ENCODE measurements at regions not wholly inside any gene's neighbourhood (a gene's known extent, or its start where the extent isn't known, plus 50 kb on each side); places are given as distances from the start of the nearest gene placed in this dataset.

GRCh38 chr3:16720367-16720940 is 115.2 kb upstream of the DAZL start:
- Histone ChIP-seq H3K9ac (ENCODE audit: insufficient read depth in 1 of 2, low read depth in 2 of 2, low read length in 2 of 2) (no peak overlapping the region), H3K27ac (ENCODE audit: extremely low read depth, low read depth, low read length) (no peak overlapping the region), H3K36me3 (ENCODE audit: control insufficient read depth, insufficient read depth, low read length) (no peaks in the 10 kb centered on the region), H3K27me3 (ENCODE audit: control insufficient read depth in 2 of 2, insufficient read depth in 2 of 2, low read length in 2 of 2) (no peaks in the 10 kb centered on the region), H3K4me1 (replicated peaks in 1 of 2; ENCODE audit: control insufficient read depth in 2 of 2, insufficient read depth in 2 of 2, low read length in 2 of 2) (no peaks in the 10 kb centered on the region), H3K9me1 (ENCODE audit: control insufficient read depth, insufficient read depth, low read length) (no peaks in the 10 kb centered on the region), H2AFZ (ENCODE audit: low read depth, low read length) (no peak overlapping the region), H3K4me2 (ENCODE audit: insufficient read depth, low read length) (no peak overlapping the region), H4K20me1 (replicated peaks; ENCODE audit: control insufficient read depth, insufficient read depth, low read length) (no peaks in the 10 kb centered on the region), H3K79me2 (ENCODE audit: control insufficient read depth, insufficient read depth, low read length) (no peaks in the 10 kb centered on the region), H3K9me3 (replicated peaks; ENCODE audit: control insufficient read depth, insufficient read depth, low read depth, low read length) (no peaks in the 10 kb centered on the region), H3K4me3 (no peak overlapping the region)
- ATAC-seq (no peak), FAIRE-seq (no peak), DNase-seq (ENCODE audit: extremely low read depth in 1 of 4, low spot score in 3 of 4) (no peak)
- CTCF ChIA-PET (ENCODE audit: low intra/inter-chr PET ratio): no interaction called here
- TF ChIP-seq ZZZ3 (IDR thresholded peaks at IDR 0.05): no peak
- TF ChIP-seq HOMEZ (CRISPR knock-in tag; IDR thresholded peaks at IDR 0.05): no peak
- TF ChIP-seq ZNF764 (CRISPR knock-in tag; IDR thresholded peaks at IDR 0.05; ENCODE audit: low read depth): no peak
- TF ChIP-seq KLF1 (tag; IDR thresholded peaks at IDR 0.05): no peak
- TF ChIP-seq PHF20 (IDR thresholded peaks at IDR 0.05; ENCODE audit: partially characterized antibody): no peak
- no peak for TF ChIP-seq ZNF398 (CRISPR knock-in tag; IDR thresholded peaks at IDR 0.05)
- no peak for TF ChIP-seq PPARD (CRISPR knock-in tag; IDR thresholded peaks at IDR 0.05)
- no TSS peak for BruUV-seq (replicated peaks)
- intact Hi-C loops (cut with micrococcal nuclease) (no loop called here), in situ Hi-C loops (cut with MboI) (no loop called here)
- 0% methylated on average over 3 of the region's 3 CpGs for WGBS (ENCODE audit: insufficient coverage, low coverage, missing lambda C conversion rate)
- POLR2A ChIA-PET: no interaction called here

All from K562 (cell line).